K562 (cell line): ENCODE measurements at regions not wholly inside any gene's neighbourhood (a gene's known extent, or its start where the extent isn't known, plus 50 kb on each side); places are given as distances from the start of the nearest gene placed in this dataset.

ENCODE experiments used
- ATAC-seq: fragments of 200-7000 bp; cut with Tn5 transposase; 3 replicates; pipeline ENCODE4 v1.9.1; 2020; ENCODE audit warnings: moderate library complexity
- BruUV-seq: library from RNA; stranded (reverse); fragments of 400-500 nt; replicated peaks from 2 replicates; lab custom pipeline; 2021; lab: Mats Ljungman, UMichigan
- CTCF ChIA-PET: fragments of 300-600 bp; formaldehyde crosslinking; extraction: SDS; loops from one replicate; lab custom pipeline; 2021; ENCODE audit warnings: low intra/inter-chr PET ratio; lab: Yijun Ruan, JAX
- POLR2A ChIA-PET: fragments of 300-600, 350-650 bp; sonication (Branson Sonifier 250); formaldehyde crosslinking; extraction: SDS; loops from one replicate; lab custom pipeline; 2021; ENCODE audit warnings: antibody characterized with exemption, inconsistent platforms; lab: Yijun Ruan, JAX
- DNase-seq, 4 experiments: peaks; one replicate each; pipeline versions ENCODE4 v3.0.0 to v3.0.0-alpha.2; 2011 to 2018; ENCODE audit warnings: low spot score in 3 of 4, mixed read lengths in 3 of 4; ENCODE audit errors: extremely low read depth in 1 of 4
- FAIRE-seq: peaks from 2 replicates; lab custom pipeline; 2011; peaks lifted over from hg19 to GRCh38; lab: Jason Lieb, UNC
- H2AFZ ChIP-seq: 2 replicates; pipeline ENCODE4 v1.6.0; 2011; ENCODE audit warnings: low read depth, low read length, control low read depth, inconsistent platforms
- H3K27ac ChIP-seq: fragments of 200-600 bp; 3 replicates; pipeline ENCODE4 v1.8.0; 2011; ENCODE audit warnings: low read depth, mild to moderate bottlenecking, control low read depth, inconsistent platforms, low read length, moderate library complexity, mixed read lengths; ENCODE audit errors: extremely low read depth
- H3K27me3 ChIP-seq, 2 experiments: fragments of 300-600 bp in 1 of 2; 2 replicates in 1 of 2; 3 replicates in 1 of 2; pipeline versions ENCODE4 v1.6.0 to v1.8.0; 2011; ENCODE audit warnings: inconsistent platforms in 2 of 2, low read length in 2 of 2, mild to moderate bottlenecking in 1 of 2, mixed read lengths in 1 of 2, moderate library complexity in 1 of 2; ENCODE audit not compliant: control insufficient read depth in 2 of 2, insufficient read depth in 2 of 2
- H3K36me3 ChIP-seq: fragments of 300-600 bp; 3 replicates; pipeline ENCODE4 v1.8.0; 2011; ENCODE audit warnings: mild to moderate bottlenecking, low read length, inconsistent platforms; ENCODE audit not compliant: control insufficient read depth, insufficient read depth
- H3K4me1 ChIP-seq, 2 experiments: fragments of 200-600 bp in 1 of 2; replicated peaks in 1 of 2; 2 replicates in 1 of 2; 3 replicates in 1 of 2; pipeline versions ENCODE4 v1.5.1 to v1.8.0; 2011; ENCODE audit warnings: inconsistent platforms in 2 of 2, low read length in 2 of 2, mild to moderate bottlenecking in 1 of 2, mixed read lengths in 1 of 2, moderate library complexity in 1 of 2; ENCODE audit not compliant: control insufficient read depth in 2 of 2, insufficient read depth in 2 of 2
- H3K4me2 ChIP-seq: 2 replicates; pipeline ENCODE4 v1.6.1; 2011; ENCODE audit warnings: low read length, control low read depth, inconsistent platforms, mixed read lengths; ENCODE audit not compliant: insufficient read depth
- H3K4me3 ChIP-seq: fragments of 200-600 bp; sonication (generic), shearing (Covaris generic); 2 replicates; pipeline ENCODE4 v1.5.1; 2016; ENCODE audit warnings: control low read depth, inconsistent platforms
- H3K79me2 ChIP-seq: fragments of 200-600 bp; 3 replicates; pipeline ENCODE4 v1.8.0; 2011; ENCODE audit warnings: low read length, inconsistent platforms; ENCODE audit not compliant: control insufficient read depth, insufficient read depth
- H3K9ac ChIP-seq, 2 experiments: 2 replicates each; pipeline versions ENCODE4 v1.6.0 to v1.6.1; 2011; ENCODE audit warnings: low read depth in 2 of 2, low read length in 2 of 2, control low read depth in 1 of 2, inconsistent platforms in 1 of 2, mild to moderate bottlenecking in 1 of 2, mixed read lengths in 1 of 2; ENCODE audit not compliant: insufficient read depth in 1 of 2
- H3K9me1 ChIP-seq: one replicate; pipeline ENCODE4 v1.6.0; 2011; ENCODE audit warnings: inconsistent platforms, mild to moderate bottlenecking, low read length, moderate library complexity; ENCODE audit not compliant: control insufficient read depth, insufficient read depth
- H3K9me3 ChIP-seq: replicated peaks from 2 replicates; pipeline ENCODE4 v1.5.1; 2011; ENCODE audit warnings: low read depth, low read length, inconsistent platforms; ENCODE audit not compliant: control insufficient read depth, insufficient read depth
- H4K20me1 ChIP-seq: replicated peaks from 2 replicates; pipeline ENCODE4 v1.6.1; 2011; ENCODE audit warnings: low read length, inconsistent platforms, mixed read lengths; ENCODE audit not compliant: control insufficient read depth, insufficient read depth
- ATF1 ChIP-seq, 2 experiments: fragments of 450-650 bp in 1 of 2; IDR thresholded peaks; 2 replicates each; pipeline ENCODE4 v1.6.1; 2016; ENCODE audit warnings: missing compliant biosample characterization in 1 of 2, missing genetic modification characterization in 1 of 2
- BRD4 ChIP-seq: fragments of 200-600 bp; sonication (generic); IDR thresholded peaks from 2 replicates; pipeline ENCODE4 v1.6.1; 2017; ENCODE audit warnings: inconsistent platforms
- CCAR2 ChIP-seq: fragments of 200-400 bp; formaldehyde crosslinking; IDR thresholded peaks from 2 replicates; pipeline ENCODE4 v1.6.1; 2017; ENCODE audit warnings: mild to moderate bottlenecking, low read depth, low read length
- EP300 ChIP-seq: IDR thresholded peaks from 2 replicates; pipeline ENCODE4 v1.6.1; 2012; ENCODE audit warnings: low read length, improper control_type of control experiment
- HDAC1 ChIP-seq, 2 experiments: fragments of 450-650 bp; IDR thresholded peaks; 2 replicates each; pipeline ENCODE4 v1.6.1; 2016 to 2017; ENCODE audit warnings: inconsistent platforms in 1 of 2, mild to moderate bottlenecking in 1 of 2, moderate library complexity in 1 of 2
- HDAC3 ChIP-seq: fragments of 450-650 bp; IDR thresholded peaks from 2 replicates; pipeline ENCODE4 v1.6.1; 2018; ENCODE audit warnings: borderline replicate concordance, mild to moderate bottlenecking, moderate library complexity; ENCODE audit not compliant: partially characterized antibody
- JUNB ChIP-seq: fragments of 450-650 bp; formaldehyde crosslinking; conservative IDR thresholded peaks from 2 replicates; pipeline ENCODE4 v1.4.0; 2020; ENCODE audit warnings: mild to moderate bottlenecking
- KDM4B ChIP-seq, 2 experiments: fragments of 450-650 bp in 1 of 2; sonication (generic) in 1 of 2; IDR thresholded peaks; 2 replicates each; pipeline ENCODE4 v1.6.1; 2016 to 2017; ENCODE audit warnings: borderline replicate concordance in 2 of 2, antibody characterized with exemption in 1 of 2, low read depth in 1 of 2, mild to moderate bottlenecking in 1 of 2
- PML ChIP-seq: IDR thresholded peaks from 2 replicates; pipeline ENCODE4 v1.6.1; 2012; ENCODE audit warnings: low read length, inconsistent platforms
- SOX6 ChIP-seq: fragments of 450-650 bp; IDR thresholded peaks from 2 replicates; pipeline ENCODE4 v1.6.1; 2014; ENCODE audit warnings: mild to moderate bottlenecking
- TOE1 ChIP-seq, 2 experiments: fragments of 450-650 bp in 1 of 2; sonication (generic) in 1 of 2; formaldehyde crosslinking in 1 of 2; IDR thresholded peaks; 2 replicates each; pipeline versions ENCODE4 v1.7.1 to v1.8.0; 2016 to 2022; ENCODE audit warnings: borderline replicate concordance in 2 of 2, mild to moderate bottlenecking in 2 of 2, antibody characterized with exemption in 1 of 2, inconsistent platforms in 1 of 2, low read depth in 1 of 2, missing genetic modification reagents in 1 of 2, moderate library complexity in 1 of 2
- ZNF143 ChIP-seq: sonication (generic); formaldehyde crosslinking; IDR thresholded peaks from 2 replicates; pipeline ENCODE4 v1.9.0; 2022; ENCODE audit warnings: mild to moderate bottlenecking, missing genetic modification reagents
- ZNF224 ChIP-seq: sonication (generic); formaldehyde crosslinking; IDR thresholded peaks from 2 replicates; pipeline ENCODE4 v1.8.0; 2022; ENCODE audit warnings: mild to moderate bottlenecking, missing genetic modification reagents
- ZNF3 ChIP-seq: fragments of 250-450 bp; sonication (Bioruptor Pico); IDR thresholded peaks from 2 replicates; pipeline ENCODE4 v1.5.0; 2021; ENCODE audit warnings: mild to moderate bottlenecking, moderate library complexity
- ZNF586 ChIP-seq: fragments of 450-650 bp; formaldehyde crosslinking; conservative IDR thresholded peaks from 2 replicates; pipeline ENCODE4 v1.4.0; 2020; ENCODE audit warnings: mild to moderate bottlenecking, moderate library complexity
- WGBS: fragments of 100-300 bp; shearing (Covaris generic); methylation state at CpG from one replicate; pipeline ENCODE4 v1.1.6; 2016; ENCODE audit warnings: low coverage, mixed read lengths; ENCODE audit not compliant: insufficient coverage; ENCODE audit errors: missing lambda C conversion rate; 5-methylcytosine and 5-hydroxymethylcytosine counted together
- in situ Hi-C: fragments of 300-500 bp; cut with MboI; formaldehyde crosslinking; loops from 4 replicates; pipeline ENCODE4 v1.15.0; 2018; ENCODE audit warnings: inconsistent platforms, mixed read lengths
- intact Hi-C: fragments of 100-400 bp; cut with micrococcal nuclease; formaldehyde crosslinking; loops from 2 replicates; pipeline ENCODE4 v1.14.2; 2022
- TF ChIP-seq, protein P1 (sequence below): fragments of 250-450 bp; sonication (Bioruptor Pico); IDR thresholded peaks from 2 replicates; pipeline ENCODE4 v1.9.0; 2021; ENCODE audit warnings: mild to moderate bottlenecking, inconsistent platforms

DNA sequence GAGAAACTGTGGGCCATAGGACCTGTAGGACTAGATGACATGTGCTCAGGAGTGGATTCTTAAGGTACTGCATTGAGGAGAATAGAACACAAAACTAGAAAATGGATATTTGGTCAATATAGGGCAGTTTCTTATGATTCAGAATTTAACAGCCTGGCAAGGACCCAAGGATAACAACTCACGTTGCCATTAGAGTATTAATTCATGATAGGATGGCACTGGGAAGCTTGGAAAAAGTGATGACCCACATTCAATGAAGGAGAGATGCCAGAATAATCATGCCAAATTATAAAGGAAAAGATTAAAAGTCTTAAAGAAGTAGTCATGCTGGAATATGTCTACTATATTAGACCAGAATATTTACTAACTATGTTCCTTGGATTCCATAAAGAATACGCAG, 594.5 kb downstream of the ANKRD50 start:
- no peak overlapping the region for H3K9ac ChIP-seq
- no peaks in the 10 kb centered on the region for H3K9me1 ChIP-seq
- no peaks in the 10 kb centered on the region for H3K79me2 ChIP-seq
- intact Hi-C loops = no loop called here
- 0% methylated on average over 2 of the region's 2 CpGs for WGBS
- CTCF ChIA-PET = no interaction called here
- no peaks in the 10 kb centered on the region for H3K4me1 ChIP-seq
- no peak overlapping the region for H3K4me2 ChIP-seq
- TF ChIP-seq ATF1 (CRISPR knock-in tag; IDR thresholded peaks at IDR 0.05) = no peak
- TF ChIP-seq ATF1 (tag; IDR thresholded peaks at IDR 0.05) = no peak
- no peak for TF ChIP-seq HDAC1 (IDR thresholded peaks at IDR 0.05)
- TF ChIP-seq BRD4 = no peak
- TF ChIP-seq JUNB (CRISPR knock-in tag) = no peak
- TF ChIP-seq KDM4B (IDR thresholded peaks at IDR 0.05; ENCODE audit: borderline replicate concordance in 2 of 2, low read depth in 1 of 2) = no peak
- no peak for TF ChIP-seq EP300
- FAIRE-seq (no peak), DNase-seq (no peak), ATAC-seq (no peak)
- BruUV-seq = no TSS peak
- no peaks in the 10 kb centered on the region for H3K9me3 ChIP-seq
- no peaks in the 10 kb centered on the region for H3K36me3 ChIP-seq
- no peaks in the 10 kb centered on the region for H3K27me3 ChIP-seq
- H3K27ac ChIP-seq = no peak overlapping the region
- POLR2A ChIA-PET = no interaction called here
- H3K4me3 ChIP-seq = no peak overlapping the region
- in situ Hi-C loops = no loop called here
- no peaks in the 10 kb centered on the region for H4K20me1 ChIP-seq
- no peak overlapping the region for H2AFZ ChIP-seq

DNA sequence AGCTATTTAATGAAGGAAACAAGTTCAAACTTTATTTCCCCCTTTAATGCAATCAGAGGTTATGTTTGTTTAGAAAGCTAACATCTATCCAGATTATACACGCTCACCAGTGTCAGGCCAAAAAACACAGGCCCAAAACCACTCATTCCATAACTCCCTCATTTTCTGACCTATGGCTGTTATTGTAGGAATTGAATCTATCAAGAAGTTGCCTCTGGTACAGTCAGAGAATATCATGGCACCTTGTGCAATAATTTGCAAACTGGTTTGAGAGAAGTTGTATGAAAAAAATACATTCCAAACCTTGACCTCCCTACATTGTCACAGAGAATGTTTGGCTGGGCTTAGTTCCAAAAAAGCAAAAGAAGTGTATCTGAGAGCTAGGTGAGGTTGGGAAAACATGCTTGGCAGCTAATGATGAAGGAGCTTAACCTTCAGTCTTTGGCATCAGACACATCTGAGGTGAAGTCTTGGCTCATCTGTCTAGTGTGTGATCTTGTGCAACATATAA, 591.0 kb downstream of the ANKRD50 start:
- no peaks in the 10 kb centered on the region for H3K4me1 ChIP-seq
- no peak for ATAC-seq
- intact Hi-C loops = no loop called here
- no peaks in the 10 kb centered on the region for H3K27me3 ChIP-seq
- 0% methylated on average over 1 of the region's 1 CpG for WGBS
- no TSS peak for BruUV-seq
- in situ Hi-C loops = no loop called here
- H3K4me3 ChIP-seq = no peak overlapping the region
- no peak overlapping the region for H3K4me2 ChIP-seq
- POLR2A ChIA-PET = no interaction called here
- DNase-seq = no peak
- no peak overlapping the region for H3K27ac ChIP-seq
- H3K9ac ChIP-seq = no peak overlapping the region
- H3K36me3 ChIP-seq = no peaks in the 10 kb centered on the region
- H3K9me1 ChIP-seq = no peaks in the 10 kb centered on the region
- H2AFZ ChIP-seq = no peak overlapping the region
- CTCF ChIA-PET = no interaction called here
- no peaks in the 10 kb centered on the region for H4K20me1 ChIP-seq
- FAIRE-seq = no peak
- H3K9me3 ChIP-seq = no peaks in the 10 kb centered on the region
- no peaks in the 10 kb centered on the region for H3K79me2 ChIP-seq
- TF ChIP-seq ZNF143 (CRISPR knock-in tag) (no peak), TOE1 (IDR thresholded peaks at IDR 0.05; ENCODE audit: borderline replicate concordance) (no peak), TOE1 (CRISPR knock-in tag; IDR thresholded peaks at IDR 0.05; ENCODE audit: borderline replicate concordance, low read depth) (no peak), SOX6 (no peak), CCAR2 (no peak), ZNF224 (CRISPR knock-in tag) (no peak), HDAC3 (no peak), ZNF3 (CRISPR knock-in tag) (no peak), PML (no peak), ZNF586 (CRISPR knock-in tag) (no peak)
- TF ChIP-seq, protein P1, sequence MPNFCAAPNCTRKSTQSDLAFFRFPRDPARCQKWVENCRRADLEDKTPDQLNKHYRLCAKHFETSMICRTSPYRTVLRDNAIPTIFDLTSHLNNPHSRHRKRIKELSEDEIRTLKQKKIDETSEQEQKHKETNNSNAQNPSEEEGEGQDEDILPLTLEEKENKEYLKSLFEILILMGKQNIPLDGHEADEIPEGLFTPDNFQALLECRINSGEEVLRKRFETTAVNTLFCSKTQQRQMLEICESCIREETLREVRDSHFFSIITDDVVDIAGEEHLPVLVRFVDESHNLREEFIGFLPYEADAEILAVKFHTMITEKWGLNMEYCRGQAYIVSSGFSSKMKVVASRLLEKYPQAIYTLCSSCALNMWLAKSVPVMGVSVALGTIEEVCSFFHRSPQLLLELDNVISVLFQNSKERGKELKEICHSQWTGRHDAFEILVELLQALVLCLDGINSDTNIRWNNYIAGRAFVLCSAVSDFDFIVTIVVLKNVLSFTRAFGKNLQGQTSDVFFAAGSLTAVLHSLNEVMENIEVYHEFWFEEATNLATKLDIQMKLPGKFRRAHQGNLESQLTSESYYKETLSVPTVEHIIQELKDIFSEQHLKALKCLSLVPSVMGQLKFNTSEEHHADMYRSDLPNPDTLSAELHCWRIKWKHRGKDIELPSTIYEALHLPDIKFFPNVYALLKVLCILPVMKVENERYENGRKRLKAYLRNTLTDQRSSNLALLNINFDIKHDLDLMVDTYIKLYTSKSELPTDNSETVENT = no peak
